ENCODE measurements at regions not wholly inside any gene's neighbourhood (a gene's known extent, or its start where the extent isn't known, plus 50 kb on each side); places are given as distances from the start of the nearest gene placed in this dataset.

GRCh38 chr4:184528713-184529112 is 54.4 kb upstream of the IRF2 start:
- no peak overlapping the region for H2AFZ ChIP-seq (ENCODE audit: low read length)
- ChIA-PET CTCF (ENCODE audit: partially characterized antibody) (no interaction called here), POLR2A (ENCODE audit: partially characterized antibody) (no interaction called here)
- no peak overlapping the region for H3K18ac ChIP-seq (ENCODE audit: extremely low read depth, low read length)
- no peak overlapping the region for H3K27ac ChIP-seq (ENCODE audit: low read depth, low read length)
- no peaks in the 10 kb centered on the region for H3K79me1 ChIP-seq (ENCODE audit: low read depth, low read length)
- no peaks in the 10 kb centered on the region; a peak in 1 of 8 replicates for H3K36me3 ChIP-seq (ENCODE audit: control insufficient read depth in 2 of 4, insufficient read depth in 4 of 4, low read length in 3 of 4)
- no peak overlapping the region for H2BK15ac ChIP-seq (ENCODE audit: low read length)
- no peak overlapping the region for H3K4me2 ChIP-seq (ENCODE audit: insufficient read depth in 1 of 2, low read depth in 2 of 2, low read length in 2 of 2)
- H3K4me1 ChIP-seq (replicated peaks in 1 of 4; ENCODE audit: control insufficient read depth in 3 of 4, insufficient read depth in 4 of 4, low read length in 3 of 4) = no peaks in the 10 kb centered on the region
- no peak overlapping the region for H4K91ac ChIP-seq (replicated peaks; ENCODE audit: insufficient read length, low read length)
- no peak overlapping the region for H3K4me3 ChIP-seq (ENCODE audit: extremely low read depth in 1 of 4, insufficient read depth in 2 of 4, low read depth in 3 of 4, low read length in 4 of 4)
- FAIRE-seq (no peak), DNase-seq (ENCODE audit: low read depth in 1 of 2, low spot score in 2 of 2) (no peak)
- no peak overlapping the region for H4K8ac ChIP-seq (ENCODE audit: extremely low read depth, insufficient read depth, low read length)
- H2BK5ac ChIP-seq (ENCODE audit: low read depth, low read length) = no peak overlapping the region
- H2BK12ac ChIP-seq (ENCODE audit: low read depth, low read length) = no peak overlapping the region
- H3K14ac ChIP-seq (ENCODE audit: insufficient read length) = no peak overlapping the region
- H3K27me3 ChIP-seq (replicated peaks in 1 of 4; ENCODE audit: control insufficient read depth in 3 of 4, extremely low read depth in 1 of 4, insufficient read depth in 3 of 4, low read length in 3 of 4) = no peaks in the 10 kb centered on the region
- no peak overlapping the region for H3K23ac ChIP-seq (ENCODE audit: insufficient read length)
- no peaks in the 10 kb centered on the region for H4K20me1 ChIP-seq (replicated peaks in 1 of 2; ENCODE audit: control insufficient read depth in 1 of 2, insufficient read depth in 2 of 2, low read length in 2 of 2)
- H3K79me2 ChIP-seq (ENCODE audit: control insufficient read depth in 1 of 2, insufficient read depth in 2 of 2, low read length in 2 of 2) = no peaks in the 10 kb centered on the region
- H4K5ac ChIP-seq (ENCODE audit: insufficient read length, low read depth, low read length) = no peak overlapping the region
- no peaks in the 10 kb centered on the region; a peak in 1 of 4 replicates for H3K9me3 ChIP-seq (ENCODE audit: insufficient read depth in 2 of 2, low read depth in 1 of 2, low read length in 1 of 2)
- no peak overlapping the region for H3K4ac ChIP-seq (replicated peaks; ENCODE audit: insufficient read length, low read depth, low read length)
- no peak overlapping the region for H3K56ac ChIP-seq (replicated peaks; ENCODE audit: insufficient read length, low read depth, low read length)
- no peak overlapping the region for H2BK120ac ChIP-seq (replicated peaks; ENCODE audit: low read depth, low read length)
- H2BK20ac ChIP-seq (ENCODE audit: low read length) = no peak overlapping the region
- H3K9ac ChIP-seq (replicated peaks in 1 of 4; ENCODE audit: extremely low read depth in 1 of 4, low read depth in 3 of 4, low read length in 3 of 4) = no peak overlapping the region
- no peak overlapping the region for H2AK5ac ChIP-seq (ENCODE audit: low read depth, low read length)
- 87% methylated on average over 3 of the region's 3 CpGs; no CpG with 5 or more reads in 1 of the 2 experiments for WGBS, 2 experiments (ENCODE audit: extremely low coverage in 1 of 2, insufficient coverage in 1 of 2, insufficient read length in 1 of 2, insufficient replicate concordance in 2 of 2, low coverage in 1 of 2, low lambda C conversion rate in 2 of 2, missing lambda C conversion rate in 1 of 2)
- no peaks in the 10 kb centered on the region for H3K23me2 ChIP-seq (ENCODE audit: low read depth, low read length)
- TF ChIP-seq CHD7 (IDR thresholded peaks at IDR 0.05; ENCODE audit: insufficient replicate concordance, low read length) = no peak
